ENCODE measurements at regions not wholly inside any gene's neighbourhood (a gene's known extent, or its start where the extent isn't known, plus 50 kb on each side); places are given as distances from the start of the nearest gene placed in this dataset.

GRCh38 chr13:50711996-50712395, 131.5 kb downstream of the DLEU7 start:
- 52 to 57% methylated on average over 3 of the region's 3 CpGs for WGBS, 2 experiments (ENCODE audit: low coverage in 1 of 2, low lambda C conversion rate in 2 of 2, missing lambda C conversion rate in 2 of 2)
- 0 out of 2 replicates have a peak overlapping the region, but pooled peaks have one; percentile 19 for H2AFZ ChIP-seq
- H3K9me3 ChIP-seq (ENCODE audit: low read depth) = no peaks in the 10 kb centered on the region
- no peak overlapping the region for H3K4me2 ChIP-seq (ENCODE audit: unreplicated experiment)
- H3K27ac ChIP-seq = no peak overlapping the region
- H3F3A ChIP-seq (ENCODE audit: insufficient read depth) = 0 out of 2 replicates have a peak, but pooled peaks cover 7% of the 10 kb centered on the region
- TF ChIP-seq EZH2phosphoT487 (IDR thresholded peaks at IDR 0.05; ENCODE audit: insufficient read depth, low read depth) = no peak
- no peak for TF ChIP-seq EZH2 (IDR thresholded peaks at IDR 0.05; ENCODE audit: insufficient read depth, poor library complexity, severe bottlenecking)
- no peak overlapping the region for H3K9ac ChIP-seq
- DNase-seq = no peak
- no peaks in the 10 kb centered on the region for H3K27me3 ChIP-seq (replicated peaks; ENCODE audit: insufficient read depth)
- no peak overlapping the region for H3K4me3 ChIP-seq
- peaks cover 18% of the 10 kb centered on the region for H3K4me1 ChIP-seq (ENCODE audit: insufficient read depth)
- in situ Hi-C loops (cut with MboI) = no loop called here
- no peaks in the 10 kb centered on the region for H3K36me3 ChIP-seq (ENCODE audit: low read depth)
- no peaks in the 10 kb centered on the region for H3K79me2 ChIP-seq (ENCODE audit: insufficient read depth)
- no peaks in the 10 kb centered on the region for H4K20me1 ChIP-seq (ENCODE audit: insufficient read depth)
- no peaks in the 10 kb centered on the region for H3K9me2 ChIP-seq (ENCODE audit: insufficient read depth)

DNA sequence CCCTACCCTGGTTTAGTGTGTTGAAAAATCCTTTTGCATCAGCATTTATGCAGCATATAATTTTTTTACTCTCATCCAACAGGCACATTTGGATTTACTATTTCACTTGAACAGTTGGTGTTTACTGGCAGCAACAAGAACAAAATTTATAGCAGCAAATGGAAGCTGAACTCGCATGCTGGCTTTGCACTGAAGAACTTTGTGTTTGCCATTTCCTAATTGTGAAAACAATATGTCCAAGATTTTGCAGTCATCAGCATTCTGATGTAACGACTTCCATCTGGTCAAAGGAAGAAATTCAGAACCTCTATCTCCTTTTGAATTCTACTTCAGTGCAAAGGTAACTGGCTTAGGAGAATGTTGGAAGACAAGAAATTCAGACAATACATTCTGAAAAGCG, 131.0 kb downstream of the DLEU7 start:
- no peak overlapping the region for H3K4me3 ChIP-seq
- no peak overlapping the region for H3K27ac ChIP-seq
- H3F3A ChIP-seq (ENCODE audit: insufficient read depth) = 0 out of 2 replicates have a peak, but pooled peaks cover 7% of the 10 kb centered on the region
- no peaks in the 10 kb centered on the region for H4K20me1 ChIP-seq (ENCODE audit: insufficient read depth)
- H3K36me3 ChIP-seq (ENCODE audit: low read depth) = no peaks in the 10 kb centered on the region
- DNase-seq = no peak
- no peaks in the 10 kb centered on the region for H3K9me2 ChIP-seq (ENCODE audit: insufficient read depth)
- no peaks in the 10 kb centered on the region for H3K9me3 ChIP-seq (ENCODE audit: low read depth)
- TF ChIP-seq EZH2phosphoT487 (IDR thresholded peaks at IDR 0.05; ENCODE audit: insufficient read depth, low read depth) = no peak
- no peak for TF ChIP-seq EZH2 (IDR thresholded peaks at IDR 0.05; ENCODE audit: insufficient read depth, poor library complexity, severe bottlenecking)
- no peaks in the 10 kb centered on the region for H3K79me2 ChIP-seq (ENCODE audit: insufficient read depth)
- H3K4me1 ChIP-seq (ENCODE audit: insufficient read depth) = peaks cover 18% of the 10 kb centered on the region
- no peaks in the 10 kb centered on the region for H3K27me3 ChIP-seq (replicated peaks; ENCODE audit: insufficient read depth)
- peak overlapping the region; percentile 10 for H3K4me2 ChIP-seq (ENCODE audit: unreplicated experiment)
- WGBS, 2 experiments (ENCODE audit: low coverage in 1 of 2, low lambda C conversion rate in 2 of 2, missing lambda C conversion rate in 2 of 2) = 28% methylated on average over 3 of the region's 3 CpGs
- no peak overlapping the region for H3K9ac ChIP-seq
- in situ Hi-C loops (cut with MboI) = no loop called here
- H2AFZ ChIP-seq = 0 out of 2 replicates have a peak overlapping the region, but pooled peaks have one; percentile 19

DNA sequence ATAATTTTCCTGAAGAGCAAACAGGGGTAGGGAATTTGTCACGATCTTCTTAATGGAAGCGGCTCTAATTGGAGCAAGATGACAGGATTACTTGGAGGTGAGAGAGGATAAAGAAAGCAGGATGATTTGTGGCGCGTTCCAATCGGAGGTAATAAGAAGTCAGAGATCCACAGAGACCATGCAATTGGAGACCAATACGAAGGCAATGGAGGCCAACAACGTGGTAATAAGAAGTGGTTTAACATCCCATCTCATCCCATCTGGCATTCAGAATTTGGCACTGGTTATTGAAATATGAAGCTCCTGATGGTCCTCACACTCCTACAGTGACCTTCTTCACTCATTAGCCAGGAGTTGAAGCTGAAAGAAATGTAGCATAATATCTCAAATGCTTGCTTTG, 130.6 kb downstream of the DLEU7 start:
- H2AFZ ChIP-seq = 0 out of 2 replicates have a peak overlapping the region, but pooled peaks have one; percentile 19
- TF ChIP-seq EZH2 (IDR thresholded peaks at IDR 0.05; ENCODE audit: insufficient read depth, poor library complexity, severe bottlenecking) (no peak), EZH2phosphoT487 (IDR thresholded peaks at IDR 0.05; ENCODE audit: insufficient read depth, low read depth) (no peak)
- H3K4me3 ChIP-seq = no peak overlapping the region
- 16 to 22% methylated on average over 7 of the region's 7 CpGs for WGBS, 2 experiments (ENCODE audit: low coverage in 1 of 2, low lambda C conversion rate in 2 of 2, missing lambda C conversion rate in 2 of 2)
- no peaks in the 10 kb centered on the region for H3K36me3 ChIP-seq (ENCODE audit: low read depth)
- H3K9ac ChIP-seq = no peak overlapping the region
- no peaks in the 10 kb centered on the region for H3K9me2 ChIP-seq (ENCODE audit: insufficient read depth)
- peaks cover 18% of the 10 kb centered on the region for H3K4me1 ChIP-seq (ENCODE audit: insufficient read depth)
- H3K79me2 ChIP-seq (ENCODE audit: insufficient read depth) = no peaks in the 10 kb centered on the region
- H3K9me3 ChIP-seq (ENCODE audit: low read depth) = no peaks in the 10 kb centered on the region
- H3K4me2 ChIP-seq (ENCODE audit: unreplicated experiment) = peak overlapping the region; percentile 10
- H3K27ac ChIP-seq = no peak overlapping the region
- no peak for DNase-seq
- no peaks in the 10 kb centered on the region for H4K20me1 ChIP-seq (ENCODE audit: insufficient read depth)
- 0 out of 2 replicates have a peak, but pooled peaks cover 7% of the 10 kb centered on the region for H3F3A ChIP-seq (ENCODE audit: insufficient read depth)
- H3K27me3 ChIP-seq (replicated peaks; ENCODE audit: insufficient read depth) = no peaks in the 10 kb centered on the region
- in situ Hi-C loops (cut with MboI) = no loop called here

- Histone ChIP-seq H3K79me2 (ENCODE audit: insufficient read depth) (no peaks in the 10 kb centered on the region), H4K20me1 (ENCODE audit: insufficient read depth) (no peaks in the 10 kb centered on the region), H3K27me3 (replicated peaks; ENCODE audit: insufficient read depth) (no peaks in the 10 kb centered on the region), H3K9me2 (ENCODE audit: insufficient read depth) (no peaks in the 10 kb centered on the region), H3K27ac (no peak overlapping the region), H2AFZ (no peak overlapping the region), H3K4me2 (ENCODE audit: unreplicated experiment) (no peak overlapping the region), H3K9ac (no peak overlapping the region), H3K36me3 (ENCODE audit: low read depth) (no peaks in the 10 kb centered on the region), H3K9me3 (ENCODE audit: low read depth) (no peaks in the 10 kb centered on the region), H3F3A (ENCODE audit: insufficient read depth) (0 out of 2 replicates have a peak, but pooled peaks cover 7% of the 10 kb centered on the region), H3K4me1 (ENCODE audit: insufficient read depth) (peaks cover 18% of the 10 kb centered on the region), H3K4me3 (no peak overlapping the region)
- WGBS, 2 experiments (ENCODE audit: low coverage in 1 of 2, low lambda C conversion rate in 2 of 2, missing lambda C conversion rate in 2 of 2) = 87 to 90% methylated on average over 12 of the region's 12 CpGs
- peak; percentile 78 for DNase-seq
- in situ Hi-C loops (cut with MboI) = no loop called here
- TF ChIP-seq EZH2phosphoT487 (IDR thresholded peaks at IDR 0.05; ENCODE audit: insufficient read depth, low read depth) = peak; percentile 50; the same call in 1 of the 2 replicates
- TF ChIP-seq EZH2 (IDR thresholded peaks at IDR 0.05; ENCODE audit: insufficient read depth, poor library complexity, severe bottlenecking) = no peak
Measured at GRCh38 chr13:50713523-50714248, 129.8 kb downstream of the DLEU7 start.

Measured in GM23248 (cell line).